ENCODE measurements at regions not wholly inside any gene's neighbourhood (a gene's known extent, or its start where the extent isn't known, plus 50 kb on each side); places are given as distances from the start of the nearest gene placed in this dataset.

DNA sequence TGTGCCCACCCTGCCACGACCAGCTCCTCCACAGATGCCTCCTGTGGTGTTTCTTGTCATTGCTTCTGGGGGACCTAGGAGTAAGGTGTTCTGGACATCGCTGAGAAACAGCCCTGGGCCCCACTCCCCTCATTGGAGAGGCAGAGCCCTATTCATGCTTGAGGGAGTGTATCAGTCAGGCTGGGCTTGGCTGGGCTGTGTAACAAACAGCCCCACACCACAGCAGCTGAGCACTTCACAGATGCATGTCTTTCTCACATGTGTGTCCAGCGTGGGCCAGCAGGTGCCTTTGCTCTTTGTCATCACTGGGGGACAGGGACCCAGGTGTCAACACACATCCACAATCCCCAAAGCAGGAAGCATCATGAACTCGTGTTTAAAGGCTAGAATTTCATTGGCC, 65.1 kb upstream of the FBRSL1 start:
- no peak for DNase-seq

DNA sequence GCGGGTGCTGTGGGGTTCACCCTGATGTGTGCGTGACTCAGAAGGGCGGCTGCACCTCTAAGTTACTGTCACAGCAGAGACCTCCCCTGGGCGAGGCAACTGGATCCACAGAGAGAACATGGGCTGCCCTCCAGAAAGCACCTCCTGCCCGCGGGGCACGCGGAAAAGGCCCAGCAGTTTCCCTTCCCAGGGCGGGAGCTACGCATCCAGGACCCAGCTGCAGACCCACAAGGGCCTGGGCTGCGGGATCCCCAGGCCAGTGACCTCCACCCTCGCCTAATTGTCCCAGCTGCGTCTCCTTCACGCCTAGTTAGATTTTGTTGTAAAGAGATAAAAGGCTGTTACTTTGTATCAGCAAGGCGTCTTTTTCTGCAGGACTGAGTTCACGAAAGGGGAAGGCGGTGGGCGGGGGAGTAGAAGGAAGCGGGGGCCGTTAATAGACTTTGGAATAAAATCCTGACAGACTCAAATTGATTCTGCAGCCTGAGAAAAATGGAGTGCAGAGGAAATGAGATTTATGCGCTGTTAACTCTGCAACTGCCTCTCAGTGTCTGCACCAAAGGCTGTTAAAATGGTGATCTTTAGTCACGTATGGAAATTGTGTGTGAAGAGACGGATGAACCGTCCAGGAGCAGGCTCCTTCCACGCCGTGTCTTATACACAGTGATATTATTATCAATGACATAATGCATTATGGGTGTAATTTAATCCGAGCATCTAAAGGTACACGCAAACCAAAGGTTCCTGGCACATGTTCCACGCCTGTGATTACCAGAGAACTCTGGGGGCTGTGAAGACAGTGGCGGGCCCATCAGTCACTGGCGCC, 65.9 kb upstream of the FBRSL1 start:
- no peak for DNase-seq

DNA sequence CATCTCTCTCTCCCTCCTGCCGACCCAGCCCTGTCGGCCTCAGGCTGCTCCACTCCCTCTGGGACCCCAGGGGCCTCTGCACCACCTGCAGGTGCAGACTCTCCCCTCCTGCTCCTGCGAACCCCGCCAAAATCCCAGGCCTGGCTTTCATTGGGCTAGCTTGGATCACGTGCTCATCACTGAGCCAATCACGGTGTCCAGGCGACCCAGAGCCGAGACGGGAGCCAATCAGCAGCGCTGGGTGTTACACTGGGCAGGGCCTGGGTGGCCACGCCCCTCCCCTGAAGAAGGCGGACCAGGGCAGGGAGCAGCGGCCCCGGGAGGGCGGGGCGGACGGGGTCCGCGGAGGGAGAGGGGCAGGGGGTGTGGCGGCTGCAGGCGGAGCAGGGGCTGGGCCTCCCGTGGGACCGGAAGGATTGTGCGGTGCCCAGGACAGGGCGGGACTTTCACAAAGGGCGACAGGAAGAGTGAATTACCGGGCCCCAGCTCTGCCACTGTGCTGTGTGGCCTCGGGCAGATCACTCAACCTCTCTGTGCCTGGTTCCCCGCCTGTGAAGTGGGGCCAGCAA, 66.6 kb upstream of the FBRSL1 start:
- DNase-seq, result no peak

DNA sequence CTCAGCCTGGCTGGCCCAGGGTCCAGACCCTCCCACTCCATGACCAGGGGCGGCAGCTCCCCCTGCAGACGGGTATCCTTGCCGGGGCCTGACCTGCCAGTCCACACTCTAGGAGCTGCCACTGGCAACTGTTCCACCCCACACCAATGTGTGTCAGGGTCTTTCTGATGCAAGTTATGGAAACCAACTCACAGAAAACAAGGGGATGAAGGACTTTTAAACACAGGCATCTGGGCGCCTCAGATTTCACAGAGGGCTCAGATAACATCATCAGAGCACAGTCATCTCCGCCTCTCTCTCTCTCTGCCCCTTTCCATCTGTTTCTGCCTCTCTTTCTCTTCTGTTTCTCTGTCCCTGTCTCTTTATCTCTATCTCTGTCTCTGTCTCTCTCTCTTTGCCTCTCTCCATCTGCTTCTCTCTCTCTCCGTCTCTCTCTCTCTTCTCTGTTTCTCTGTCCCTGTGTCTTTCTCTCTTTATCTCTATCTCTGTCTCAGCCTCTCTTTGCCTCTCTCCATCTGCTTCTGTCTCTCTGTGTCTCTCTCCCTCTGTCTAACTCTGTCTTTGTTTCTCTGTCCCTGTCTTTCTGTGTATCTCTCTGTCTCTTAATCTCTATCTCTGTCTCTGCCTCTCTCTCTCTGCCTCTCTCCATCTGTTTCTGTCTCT, 67.4 kb upstream of the FBRSL1 start:
- DNase-seq, result no peak

DNA sequence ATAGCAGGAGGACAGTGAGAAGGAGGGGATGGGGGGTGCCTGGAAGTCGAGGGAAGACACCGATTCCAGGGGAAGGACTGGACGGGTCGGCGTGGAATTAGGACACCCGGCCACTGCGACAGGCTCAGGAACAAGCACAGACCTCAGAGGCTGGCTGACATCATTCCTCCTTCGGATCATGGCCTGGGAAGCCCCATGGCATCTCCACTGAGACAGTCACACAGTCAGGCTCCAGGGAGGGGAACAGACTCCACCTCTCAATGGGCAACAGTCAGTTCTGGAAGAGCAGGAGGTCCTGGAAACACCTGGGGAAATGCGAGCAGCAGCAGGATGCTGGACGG, 67.9 kb upstream of the FBRSL1 start:
- DNase-seq, result no peak

DNA sequence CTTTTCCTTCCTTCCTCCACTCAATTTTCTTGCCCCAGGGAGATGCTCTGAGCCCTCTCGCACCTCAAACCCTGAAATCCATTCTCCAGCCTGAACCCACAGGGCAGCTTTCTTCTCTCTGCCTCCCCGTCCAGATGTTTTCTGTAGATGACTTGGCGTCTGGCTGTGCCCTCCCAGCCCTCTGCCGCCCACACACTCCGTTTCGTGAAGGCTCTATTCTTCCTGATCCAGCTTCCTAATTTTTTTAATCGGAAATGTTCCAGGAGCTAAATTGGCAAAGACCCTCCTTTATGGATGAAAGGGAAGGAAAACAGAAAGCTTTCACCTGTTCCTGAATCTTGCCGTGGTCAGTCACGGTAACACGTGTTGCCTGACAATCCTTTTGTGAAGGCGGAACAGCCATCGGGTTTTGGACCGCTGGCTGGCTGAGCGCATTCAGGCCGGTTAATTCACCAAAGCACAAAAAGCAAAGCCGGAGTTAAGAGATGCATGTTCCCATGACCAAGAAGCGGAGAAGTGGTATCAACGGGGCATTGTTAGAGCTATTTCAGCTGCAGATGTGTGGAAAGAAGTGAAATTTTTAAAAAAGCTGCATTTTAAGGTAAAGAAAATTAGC, 70.2 kb upstream of the FBRSL1 start:
- DNase-seq, result no peak

DNA sequence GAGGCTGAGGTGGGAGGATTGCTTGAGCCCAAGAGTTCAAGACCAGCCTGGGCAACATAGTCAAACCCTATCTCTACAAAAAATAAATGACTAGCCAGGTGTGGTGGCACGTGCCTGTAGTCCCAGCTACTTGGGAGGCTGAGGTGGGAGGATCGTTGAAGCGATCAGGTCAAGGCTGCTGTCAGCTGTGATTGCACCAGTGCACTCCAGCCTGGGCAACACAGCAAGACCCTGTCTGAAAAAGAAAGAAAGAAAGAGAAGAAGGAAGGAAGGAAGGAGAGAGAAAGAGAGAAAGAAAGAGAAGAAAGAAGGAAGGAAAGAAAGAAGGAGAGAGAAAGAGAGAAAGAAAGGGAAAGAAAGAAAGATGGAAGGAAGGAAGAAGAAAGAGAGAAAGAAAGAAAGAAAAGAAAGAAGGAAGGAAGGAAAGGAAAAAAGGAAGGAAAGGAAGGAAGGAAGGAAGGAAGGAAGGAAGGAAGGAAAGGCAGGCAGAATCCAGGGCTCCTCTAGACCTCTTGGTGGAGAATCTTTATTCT, 71.5 kb upstream of the FBRSL1 start:
- no peak for DNase-seq

DNA sequence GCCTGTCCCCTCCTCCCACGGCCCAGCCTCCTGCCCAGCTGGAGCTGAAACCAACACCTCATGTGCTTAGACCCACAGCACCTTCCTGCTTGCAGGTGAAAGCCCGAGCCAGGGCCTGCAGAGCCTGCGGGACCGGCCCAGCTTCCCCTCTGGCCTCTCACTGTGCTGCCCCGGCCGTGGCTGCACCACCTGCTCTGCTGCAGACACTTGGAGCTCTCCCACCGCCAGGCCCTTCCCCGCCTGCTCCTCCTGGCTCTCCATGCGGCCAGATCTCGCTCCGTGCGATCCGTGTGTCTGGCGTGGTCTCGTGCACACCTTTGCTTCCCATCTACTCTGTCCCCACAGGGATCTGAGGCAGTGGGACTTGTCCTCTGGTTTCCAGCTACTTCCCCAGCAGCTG, 72.2 kb upstream of the FBRSL1 start:
- no peak for DNase-seq

DNA sequence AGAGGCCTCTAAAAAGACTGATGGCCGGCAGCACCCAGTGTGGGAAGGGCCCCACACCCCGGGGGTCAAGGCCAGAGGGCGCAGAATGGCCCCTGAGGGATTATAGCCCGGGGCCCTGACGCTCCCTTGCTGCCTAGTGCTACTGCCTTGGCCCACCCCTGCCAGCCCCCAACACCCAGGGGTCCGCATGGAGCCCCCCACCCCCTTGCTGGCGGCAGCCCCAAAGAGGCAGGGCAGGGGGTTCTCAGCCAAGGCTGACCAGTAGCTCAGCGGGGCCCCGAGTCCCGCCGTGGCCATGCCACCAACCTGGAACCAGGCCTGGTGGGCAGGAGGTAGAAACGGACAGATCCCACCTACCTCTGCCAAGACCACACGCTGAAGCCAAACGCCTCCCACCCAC, 73.1 kb upstream of the FBRSL1 start:
- DNase-seq, result no peak

DNA sequence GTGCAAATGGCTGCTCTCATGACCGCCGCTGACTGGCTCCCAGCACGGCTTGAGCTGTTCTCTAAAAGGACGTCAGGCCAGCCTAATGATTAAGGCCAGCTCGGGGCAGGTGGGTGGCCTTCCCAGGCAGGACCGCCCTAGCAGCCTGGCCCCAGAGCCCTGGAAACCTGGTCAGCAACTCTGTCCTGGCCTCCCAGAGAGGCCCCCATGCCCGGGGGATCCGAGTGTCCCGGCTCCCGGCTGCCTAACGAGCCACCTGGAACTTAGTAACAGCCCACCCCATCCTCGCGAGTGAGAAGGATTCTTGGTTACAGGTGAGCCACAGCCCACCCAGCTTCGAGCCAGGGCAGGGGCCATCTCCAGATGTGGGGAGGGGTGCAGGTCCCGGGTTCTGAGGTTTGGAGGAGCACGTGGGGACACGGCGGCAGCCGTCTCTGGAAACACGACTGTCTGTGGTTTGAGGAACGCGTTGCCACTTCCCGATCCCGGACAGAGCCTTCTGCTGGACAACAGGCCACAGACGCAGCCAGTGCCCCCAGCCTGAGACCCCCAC, 73.8 kb upstream of the FBRSL1 start:
- no peak for DNase-seq

DNA sequence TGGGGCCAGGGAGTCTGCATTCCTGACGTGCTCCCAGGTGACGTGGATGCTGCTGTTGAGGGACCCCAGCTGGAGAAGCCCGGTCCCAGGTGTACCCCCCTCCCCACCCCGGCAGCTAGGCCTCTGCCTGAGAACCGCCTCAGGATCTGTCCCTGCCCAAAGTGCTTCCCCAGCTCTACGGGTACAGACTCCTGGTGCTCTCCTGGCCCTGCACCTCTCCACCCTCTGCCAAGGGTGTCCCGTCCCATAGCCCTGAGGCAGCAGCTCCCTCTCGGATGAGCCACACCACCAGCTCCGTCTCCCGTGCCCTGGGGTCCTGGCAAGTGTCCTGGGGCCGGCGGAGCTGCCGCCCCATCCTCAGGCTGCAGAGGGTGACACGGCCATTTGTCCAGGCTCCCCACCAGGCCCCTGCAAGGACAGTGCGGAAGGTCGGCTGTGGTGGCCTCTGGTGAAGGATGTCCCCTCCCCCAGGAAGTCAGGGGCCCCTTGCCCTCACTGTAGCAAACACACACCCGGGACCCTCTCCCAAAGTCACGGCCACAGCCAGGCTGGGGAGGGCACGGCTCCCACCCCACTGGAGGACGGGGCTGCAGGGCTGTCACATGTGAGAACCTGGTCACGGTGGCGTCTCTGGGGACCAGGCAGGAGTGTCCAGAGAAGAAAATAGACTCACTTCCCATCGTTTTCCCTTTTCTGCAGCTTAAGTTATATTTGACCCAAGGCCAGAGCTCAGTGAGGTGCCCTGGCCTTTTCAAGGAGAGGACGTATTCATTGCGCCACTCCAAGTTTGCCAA, 74.4 kb upstream of the FBRSL1 start:
- DNase-seq, result no peak

DNA sequence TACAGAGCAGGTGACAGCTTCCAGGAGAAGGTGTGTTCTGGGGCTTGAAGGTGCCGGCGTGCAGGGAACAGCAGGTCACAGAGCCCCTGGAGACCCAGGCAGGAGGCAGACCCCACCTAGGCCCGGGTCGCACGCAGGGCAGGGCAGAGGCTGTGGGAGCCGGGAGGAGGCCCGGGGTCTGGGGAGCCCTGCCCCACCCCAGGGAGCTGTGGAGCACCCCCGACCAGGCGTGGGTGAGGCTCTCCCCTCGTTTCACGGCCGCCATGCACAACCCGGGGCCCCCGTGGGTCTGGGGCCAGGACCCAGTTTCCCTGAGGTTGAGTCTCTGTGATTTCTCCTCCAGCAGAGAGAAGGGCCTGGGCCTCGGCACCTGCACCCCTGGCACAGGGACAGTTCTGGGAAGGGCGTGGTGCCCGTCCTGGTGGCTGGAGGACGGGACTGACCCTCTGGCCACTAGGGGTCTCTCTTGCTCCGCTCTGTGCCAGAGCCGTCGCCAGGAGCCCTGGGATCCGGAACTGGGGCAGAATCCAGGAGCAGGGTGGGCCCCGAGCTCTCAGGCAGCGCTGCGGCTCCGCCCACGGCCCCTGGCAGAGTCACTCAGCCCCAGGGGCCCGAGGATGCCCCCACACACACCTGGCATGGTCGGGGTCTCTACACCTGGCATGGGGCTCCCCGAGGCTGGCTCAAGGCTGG, 75.2 kb upstream of the FBRSL1 start:
- DNase-seq, result peak; percentile 86

DNA sequence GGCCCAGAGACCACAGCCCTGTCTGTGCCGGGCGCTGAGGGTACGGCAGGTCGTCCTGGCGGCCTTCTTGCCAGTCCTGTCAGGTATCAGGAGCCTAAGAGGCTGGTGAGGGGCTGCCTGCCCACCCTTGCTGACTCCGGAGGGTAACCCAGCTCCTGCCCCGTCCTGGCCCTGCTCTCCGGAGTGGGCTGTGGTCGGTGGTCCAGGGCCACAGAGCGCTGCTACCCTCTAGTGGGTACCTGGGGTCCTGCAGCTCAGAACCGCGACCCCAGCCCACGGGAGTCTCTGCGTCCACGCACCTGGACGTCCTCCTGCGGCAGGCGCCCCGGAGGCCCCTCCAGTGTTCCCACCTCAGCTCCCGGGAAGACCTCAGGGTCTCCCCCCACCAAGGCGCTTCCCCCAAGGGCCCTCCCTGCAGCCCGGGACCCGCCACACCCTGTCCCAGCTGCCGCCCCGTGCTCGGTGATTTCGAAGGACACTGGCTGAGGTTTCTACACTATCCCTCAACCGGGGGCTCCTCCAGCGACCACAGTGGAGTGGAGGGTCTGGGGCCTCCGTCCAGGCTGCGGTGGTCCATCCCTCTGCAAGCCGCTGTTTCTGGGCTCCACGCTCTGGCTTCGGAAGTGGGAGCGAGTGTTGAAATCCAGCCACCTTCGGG, 75.9 kb upstream of the FBRSL1 start:
- no peak for DNase-seq

DNA sequence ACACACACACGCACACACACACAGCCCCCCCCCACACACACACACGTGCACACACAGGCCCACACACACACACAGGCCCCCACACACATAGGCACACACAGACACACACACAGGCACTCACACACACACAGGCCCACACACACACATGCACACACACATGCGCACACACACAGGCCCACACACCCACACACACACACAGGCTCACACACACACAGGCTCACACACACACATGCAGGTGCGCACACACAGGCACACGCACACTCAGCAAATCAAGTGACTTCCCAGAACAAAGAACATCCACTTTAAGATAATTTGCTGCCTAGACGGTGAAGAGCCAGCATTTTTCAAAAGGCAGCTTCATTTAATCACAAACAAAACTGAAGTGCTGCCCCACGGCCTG, 78.5 kb upstream of the FBRSL1 start:
- no peak for DNase-seq

DNA sequence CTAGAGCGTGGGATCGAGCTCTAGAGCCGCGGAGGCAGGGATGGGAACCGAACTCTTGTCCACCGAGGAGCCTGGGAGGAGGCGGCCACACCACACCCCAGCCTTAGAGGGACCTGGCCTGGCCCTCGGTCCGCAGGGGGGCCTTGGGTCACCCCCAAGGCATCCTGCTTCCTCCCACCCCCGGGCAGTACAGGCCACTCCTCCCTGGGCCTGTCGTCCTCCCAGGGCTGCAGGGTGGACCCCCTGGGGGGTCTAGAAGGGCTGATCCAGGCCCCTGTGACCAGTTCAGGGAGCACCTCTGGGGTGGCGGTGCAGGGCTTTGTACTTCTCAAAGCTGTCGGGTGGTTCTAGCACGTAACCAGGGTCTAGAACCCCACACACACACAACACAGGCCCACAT, 79.1 kb upstream of the FBRSL1 start:
- DNase-seq, result no peak

DNA sequence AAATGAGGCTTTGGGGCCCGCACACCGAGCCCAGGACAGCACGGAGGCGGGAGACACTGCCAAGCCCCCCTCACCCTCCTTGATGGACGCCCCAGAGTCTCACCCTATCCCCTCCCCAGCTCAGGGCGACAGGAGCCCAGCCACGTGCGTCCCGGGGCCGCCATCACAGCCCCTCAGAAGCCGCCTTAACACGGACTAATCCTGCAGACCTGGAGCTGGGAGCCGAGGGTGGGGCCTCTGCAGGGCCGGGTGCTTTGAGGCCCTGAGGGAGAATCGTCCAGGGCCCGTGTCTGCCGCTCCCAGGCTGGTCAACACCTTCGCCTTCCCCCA, 79.7 kb upstream of the FBRSL1 start:
- DNase-seq, result no peak

DNA sequence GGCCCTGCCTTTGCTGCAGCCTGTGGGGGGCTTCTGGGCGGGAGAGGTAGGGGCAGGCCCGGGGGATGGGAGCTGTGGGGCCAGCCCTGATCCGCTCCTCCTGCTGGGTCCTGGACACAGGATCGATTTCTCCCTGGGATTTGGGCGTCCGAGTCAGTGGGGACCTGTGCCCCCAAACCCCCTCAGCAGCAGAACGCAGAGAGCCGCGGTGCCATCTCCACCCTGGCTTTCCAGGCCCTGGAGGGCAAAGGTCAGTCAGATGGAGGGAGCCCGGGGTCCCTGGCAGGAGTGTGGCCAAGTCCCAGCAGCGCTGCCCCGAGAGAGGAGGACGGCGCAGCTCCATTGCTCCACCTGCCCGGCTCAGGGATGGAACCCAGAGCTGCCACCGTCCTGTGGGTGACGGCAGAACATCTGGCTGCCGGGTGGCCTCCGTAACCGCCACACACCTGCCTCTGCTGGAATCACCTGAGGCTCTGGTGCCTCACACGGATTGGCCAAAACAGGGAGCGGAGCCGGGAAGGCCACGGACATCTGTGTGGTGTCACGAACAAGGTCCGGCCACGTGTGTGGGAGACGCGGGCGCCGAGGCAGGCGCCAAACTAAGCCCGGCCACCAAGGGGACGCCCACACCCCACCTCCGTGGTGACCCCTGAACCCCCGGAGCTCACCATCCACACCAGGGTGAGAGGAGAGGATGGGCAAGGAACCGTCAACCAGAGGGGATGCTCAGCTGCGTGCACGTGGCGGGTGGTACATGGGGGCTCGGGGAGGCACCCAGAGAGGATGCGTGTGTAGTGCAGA, 80.3 kb upstream of the FBRSL1 start:
- no peak for DNase-seq

DNA sequence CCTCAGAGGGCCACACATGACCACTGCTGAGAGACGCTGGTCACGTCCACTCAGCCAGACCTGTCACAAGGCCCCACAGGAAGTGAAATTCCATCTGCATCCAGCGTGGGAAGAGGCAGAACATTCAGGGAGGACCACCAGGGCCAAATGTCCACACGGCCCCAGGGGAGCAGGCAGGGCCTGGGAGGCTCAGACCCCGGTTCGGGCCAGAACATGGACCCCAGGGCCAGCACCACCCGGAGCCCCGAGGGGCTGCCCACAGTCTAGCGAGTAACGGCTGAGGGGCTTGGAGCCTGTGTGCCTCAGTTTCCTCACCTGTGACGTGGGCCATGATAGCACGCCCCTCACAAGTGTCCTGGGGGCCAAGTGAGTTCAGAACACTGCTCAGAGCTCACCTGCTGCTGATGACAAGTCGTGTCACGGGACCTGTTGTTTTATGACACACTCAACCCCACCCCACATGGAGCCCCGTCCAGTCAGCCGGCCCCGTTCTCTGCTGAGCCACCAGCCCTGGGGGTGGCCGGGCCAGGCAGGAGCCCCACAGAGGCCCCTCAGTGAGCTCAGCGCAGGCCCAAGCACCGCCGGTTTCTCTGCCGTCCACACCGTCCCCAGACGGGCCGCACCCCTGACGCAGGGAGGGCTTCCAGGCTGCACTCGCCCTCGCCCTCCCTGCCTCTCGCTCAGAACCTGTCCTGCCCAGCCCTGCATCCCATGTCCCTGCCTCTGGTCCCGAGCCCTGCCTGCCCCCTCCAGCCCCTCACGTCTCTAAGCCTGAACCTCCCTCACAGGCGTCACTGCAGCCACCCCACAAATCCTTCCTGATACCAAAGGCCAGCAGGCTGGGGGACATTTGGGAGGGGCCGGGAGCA, 79.5 kb upstream of the GALNT9 start:
- no peak for DNase-seq

DNA sequence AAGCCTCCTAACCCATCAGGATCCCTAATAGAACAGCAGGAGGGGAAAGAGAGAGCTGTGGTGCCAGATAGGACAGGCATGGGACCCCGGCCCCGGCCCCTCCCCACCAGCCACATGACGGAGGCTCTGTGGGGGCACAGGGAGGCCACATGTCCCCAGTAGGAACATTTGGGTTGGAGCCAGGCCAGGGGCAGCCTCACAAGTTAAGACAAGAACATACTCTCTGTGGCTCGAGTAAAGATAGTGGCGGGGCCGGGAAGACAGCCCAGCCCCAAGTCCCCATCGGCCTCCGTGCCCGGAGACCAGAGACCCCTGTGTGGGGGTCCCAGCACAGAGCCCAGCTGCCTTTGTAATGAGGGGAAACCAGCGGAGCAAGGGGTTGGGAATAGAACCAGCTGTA, 78.6 kb upstream of the GALNT9 start:
- no peak for DNase-seq

Data from hindlimb muscle (tissue), 1 donor.